Ureter (tissue), 1 donor: ENCODE measurements at regions not wholly inside any gene's neighbourhood (a gene's known extent, or its start where the extent isn't known, plus 50 kb on each side); places are given as distances from the start of the nearest gene placed in this dataset.

Experiments used
- DNase-seq: peaks from one replicate; pipeline ENCODE4 v3.0.0-alpha.2; 2020; ENCODE audit warnings: low spot score
- donor health status: DM: yes; HTN: yes; CAD: no.

GRCh38 chr5:68431186-68431585, 215.6 kb downstream of the PIK3R1 start:
- no peak for DNase-seq

DNA sequence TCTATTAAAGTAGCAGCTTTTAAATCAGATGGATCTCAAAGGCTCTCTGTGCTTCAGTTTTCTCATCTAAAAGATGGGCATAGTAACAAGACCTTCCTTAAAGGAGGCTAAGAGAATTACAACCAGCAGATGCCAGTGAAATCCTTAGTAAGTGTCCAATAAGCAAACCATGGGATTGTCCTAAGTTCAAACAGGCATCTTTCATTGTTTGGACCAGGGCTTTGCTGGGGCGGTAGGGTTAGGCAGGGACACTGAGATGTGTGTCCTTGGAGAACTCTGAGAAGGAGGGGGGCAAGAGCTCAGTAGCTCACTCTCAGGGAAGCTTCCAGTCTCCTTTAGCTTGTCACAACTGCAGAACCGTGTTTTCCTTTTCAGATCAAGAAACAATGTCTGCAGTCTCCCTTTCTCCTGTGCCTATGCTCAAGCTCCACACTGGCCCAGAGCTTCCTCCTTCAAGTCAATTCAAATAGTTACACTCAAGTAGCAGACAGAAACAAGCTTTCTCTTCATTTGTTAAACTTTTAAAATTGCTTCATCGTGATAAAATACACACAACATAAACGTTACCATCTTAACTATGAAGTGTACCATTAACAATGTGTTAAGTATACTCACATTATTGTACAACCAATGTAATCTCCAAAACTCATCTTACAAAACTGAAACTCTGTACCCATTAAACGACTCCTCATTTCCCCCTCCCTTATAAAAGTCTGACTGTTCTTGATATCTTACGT, 216.2 kb downstream of the PIK3R1 start:
- no peak for DNase-seq

DNA sequence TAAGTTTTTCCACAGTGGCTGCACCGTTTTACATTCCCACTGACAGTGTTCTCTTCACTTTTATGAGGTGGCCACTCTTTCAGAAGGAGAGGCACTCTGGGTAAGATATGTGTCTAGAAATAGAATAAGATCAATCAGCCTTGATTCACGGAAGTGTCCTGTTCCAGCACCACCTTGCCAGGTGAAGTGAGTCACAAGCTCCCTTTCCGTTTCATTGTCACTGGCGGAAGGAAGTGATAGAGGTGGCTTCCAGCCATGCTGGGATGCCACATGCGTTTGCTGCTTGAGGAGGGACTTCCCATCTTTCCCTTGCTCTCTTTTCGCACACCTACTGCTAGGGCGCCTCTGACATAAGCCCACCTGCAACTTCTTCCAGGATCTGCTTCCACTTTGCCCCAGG, 217.1 kb downstream of the PIK3R1 start:
- no peak for DNase-seq

DNA sequence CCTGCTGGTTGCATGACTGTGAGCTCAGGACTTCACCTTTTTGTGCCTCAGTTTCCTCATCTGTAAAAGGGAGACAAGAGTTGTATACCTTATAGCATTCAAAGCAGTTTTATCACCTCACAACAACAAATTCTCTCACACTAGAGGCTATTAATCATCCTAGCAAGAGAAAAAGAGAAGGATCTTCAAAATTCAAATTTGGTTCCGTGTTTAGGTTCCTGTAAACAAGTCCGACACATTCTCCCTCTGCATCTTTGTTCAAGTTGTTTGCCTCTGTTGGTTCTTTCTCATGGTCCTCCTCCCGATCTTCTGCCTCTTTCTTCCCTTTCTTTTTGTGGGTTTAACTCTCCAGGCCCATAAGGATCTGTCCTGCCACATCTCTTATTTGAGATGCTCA, 218.0 kb downstream of the PIK3R1 start:
- DNase-seq = no peak

DNA sequence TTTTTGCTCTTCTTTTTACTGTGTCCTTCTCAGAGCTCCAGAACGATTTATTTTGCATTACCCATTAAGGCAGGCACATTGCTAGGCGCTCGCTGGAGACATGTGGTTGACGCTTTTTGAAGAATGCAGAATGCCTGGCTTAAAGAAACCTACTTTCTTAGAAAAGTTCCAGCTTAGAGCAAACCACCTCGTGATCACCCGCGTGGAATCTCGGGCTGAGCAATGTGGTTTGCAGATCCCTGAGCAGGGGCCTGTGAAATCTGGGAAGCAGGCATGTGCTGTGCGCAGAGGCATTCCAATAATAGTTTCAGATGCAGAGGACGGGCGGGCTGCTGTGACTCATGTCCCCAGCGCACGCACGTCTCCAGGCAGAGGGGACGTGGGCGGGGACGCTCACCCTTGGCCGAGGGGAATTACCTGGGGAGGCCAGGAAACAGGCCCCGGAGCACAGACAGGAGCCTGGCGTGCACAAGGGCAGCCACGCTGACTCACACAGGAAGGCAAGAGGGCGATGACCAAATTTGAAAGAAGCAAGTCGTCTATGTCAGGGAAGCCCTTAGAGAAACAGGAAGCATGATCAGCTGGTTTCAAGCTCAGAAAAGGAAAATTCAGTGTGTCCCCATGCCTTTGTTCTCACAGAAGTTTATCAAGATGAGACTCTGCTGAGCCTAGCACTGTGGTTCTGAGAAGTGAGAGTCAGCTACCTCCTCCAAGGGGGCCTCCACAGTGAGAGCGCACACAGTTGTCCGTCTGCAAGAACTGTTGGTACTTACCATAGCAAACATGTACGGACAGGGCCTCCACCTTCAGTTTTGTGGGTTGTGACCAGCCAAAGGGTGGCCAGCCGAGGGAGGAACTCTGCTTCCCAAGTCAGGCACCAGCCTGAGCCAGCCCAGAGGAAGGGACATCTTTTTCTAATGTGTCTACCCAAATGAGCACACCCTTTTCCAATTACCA, 218.6 kb downstream of the PIK3R1 start:
- peak; percentile 91 for DNase-seq

DNA sequence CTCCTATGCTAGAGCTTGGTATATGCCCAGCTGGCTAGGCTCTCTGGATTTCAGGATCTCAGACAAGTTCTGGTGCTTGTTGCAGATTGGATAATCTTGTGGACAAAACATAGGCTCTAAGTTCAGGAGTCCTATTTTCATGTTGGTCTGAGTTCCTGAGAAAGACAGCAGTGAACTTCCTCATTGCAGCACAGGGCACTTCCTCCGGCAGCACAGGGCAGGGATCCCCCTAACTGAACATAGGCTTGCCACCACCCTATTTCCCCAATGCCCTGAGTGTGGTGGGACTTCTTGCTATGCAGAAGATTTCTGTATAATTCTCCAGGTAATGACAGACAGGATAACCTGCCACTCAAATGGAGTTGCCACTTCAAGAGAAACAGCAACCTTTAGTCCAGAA, 220.1 kb downstream of the PIK3R1 start:
- DNase-seq = no peak

DNA sequence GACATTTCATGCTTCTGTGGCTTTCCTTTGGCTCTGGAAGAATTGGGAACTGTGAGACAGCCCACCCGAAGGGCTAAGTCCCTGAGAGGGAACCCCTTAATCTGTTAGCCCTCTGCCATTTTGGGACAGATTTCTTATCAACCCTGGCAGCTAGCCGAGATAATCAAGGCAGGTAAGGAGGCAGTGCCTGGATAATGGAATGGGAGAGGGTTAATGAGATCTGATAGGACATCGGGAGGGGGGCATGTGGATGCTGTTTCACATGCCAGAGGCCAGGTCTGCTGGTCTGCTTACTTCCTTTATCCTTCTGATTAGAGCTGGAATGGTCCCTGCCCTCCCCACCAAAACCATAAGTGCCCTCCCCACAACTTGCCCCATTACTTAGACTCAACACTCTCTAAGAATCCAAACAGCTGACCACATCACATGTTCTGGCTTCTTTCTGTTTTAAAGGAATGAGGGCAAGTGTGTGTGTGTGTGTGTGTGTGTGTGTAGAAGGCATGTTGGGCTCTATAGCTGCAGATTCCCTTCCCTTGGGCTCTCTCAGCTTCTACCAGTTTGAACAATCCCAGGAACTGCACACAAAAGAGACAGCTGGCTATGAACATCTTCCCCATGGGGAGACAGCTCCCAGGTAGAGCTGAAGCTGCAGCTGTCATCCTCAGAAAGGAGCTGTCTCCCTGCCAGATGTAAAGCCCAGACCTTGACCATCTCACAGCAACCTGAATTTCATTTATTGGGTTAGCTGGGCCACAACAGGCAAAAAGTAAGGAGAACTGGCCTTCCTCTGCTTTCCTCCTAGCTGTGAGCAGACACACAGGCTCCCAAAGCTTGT, 221.3 kb downstream of the PIK3R1 start:
- no peak for DNase-seq

GRCh38 chr5:68438876-68439275, 223.3 kb downstream of the PIK3R1 start:
- no peak for DNase-seq

GRCh38 chr5:68440245-68440644, 224.7 kb downstream of the PIK3R1 start:
- DNase-seq = no peak

DNA sequence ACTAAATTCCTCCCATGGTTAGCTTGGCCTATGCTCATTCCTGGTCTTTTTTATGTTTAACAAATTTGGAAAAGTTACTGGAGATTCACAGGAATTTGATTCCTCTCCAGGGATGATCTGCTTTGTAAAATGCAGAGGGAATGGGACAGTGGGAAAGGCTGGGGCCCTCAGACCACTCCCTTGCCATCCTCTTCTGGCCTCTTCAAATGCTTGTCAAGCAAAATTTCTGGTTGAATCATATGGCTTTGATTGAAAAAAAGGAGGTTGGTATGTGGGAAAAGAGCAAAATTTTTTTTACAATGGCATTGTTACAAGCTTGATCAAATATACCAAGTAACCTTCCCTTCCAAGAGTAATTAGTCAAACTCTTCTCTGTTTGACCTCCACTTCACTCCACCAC, 225.1 kb downstream of the PIK3R1 start:
- DNase-seq = no peak

- no peak for DNase-seq
Observed at GRCh38 chr5:68441309-68442073, 225.9 kb downstream of the PIK3R1 start.

- DNase-seq = no peak
Observed at GRCh38 chr5:68443091-68443490, 227.5 kb downstream of the PIK3R1 start.

GRCh38 chr5:68444048-68444447, 228.5 kb downstream of the PIK3R1 start:
- no peak for DNase-seq

GRCh38 chr5:68444833-68445232, 229.3 kb downstream of the PIK3R1 start:
- no peak for DNase-seq

GRCh38 chr5:68445257-68446069, 229.9 kb downstream of the PIK3R1 start:
- DNase-seq = no peak

- no peak for DNase-seq
Observed at GRCh38 chr5:68446070-68446357, 230.5 kb downstream of the PIK3R1 start.

DNA sequence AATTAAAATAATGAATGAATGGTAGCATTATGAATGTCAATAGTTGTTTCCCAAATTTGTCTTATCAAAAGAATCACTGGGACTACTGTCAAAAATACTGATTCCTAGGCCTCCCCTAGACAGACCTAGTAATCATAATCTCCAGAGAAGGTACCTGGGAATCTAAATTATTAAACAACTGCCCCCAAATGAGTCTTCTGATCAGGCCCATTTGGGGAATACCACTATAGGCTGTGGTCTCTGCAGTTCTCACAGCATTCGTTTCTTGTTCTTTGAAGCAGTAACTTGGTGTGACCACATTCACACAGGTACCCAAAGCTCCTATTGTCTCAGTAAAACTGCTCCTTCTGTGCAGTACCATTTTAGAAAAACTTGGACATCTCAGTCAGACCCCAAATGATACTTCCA, 230.9 kb downstream of the PIK3R1 start:
- no peak for DNase-seq

GRCh38 chr5:68447136-68447929, 231.8 kb downstream of the PIK3R1 start:
- no peak for DNase-seq

DNA sequence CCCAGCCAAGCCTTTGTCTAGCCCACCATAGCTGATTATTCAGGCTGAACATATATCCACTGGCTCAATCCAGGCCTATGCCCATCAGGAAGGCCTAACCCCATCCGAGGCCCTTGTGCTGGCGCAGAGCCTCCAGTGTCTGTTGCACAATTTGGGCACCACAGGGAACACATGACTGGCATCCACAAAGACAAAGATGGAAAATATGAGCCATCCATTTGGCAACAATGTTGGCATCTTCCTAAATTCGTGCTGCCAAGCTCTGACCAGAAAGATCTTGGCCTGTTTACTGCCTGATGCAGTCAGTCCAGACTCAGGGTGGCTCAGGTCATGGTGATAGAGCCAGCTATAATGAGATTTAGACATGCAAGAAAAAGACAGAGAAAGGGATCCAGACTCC, 233.8 kb downstream of the PIK3R1 start:
- no peak for DNase-seq
